ENCODE measurements at regions not wholly inside any gene's neighbourhood (a gene's known extent, or its start where the extent isn't known, plus 50 kb on each side); places are given as distances from the start of the nearest gene placed in this dataset.

- DNase-seq (ENCODE audit: low spot score), result no peak
- no peak for ATAC-seq
Measured at GRCh38 chr5:124156415-124156996, 589.9 kb downstream of the ZNF608 start.

GRCh38 chr5:124154714-124155113, 591.7 kb downstream of the ZNF608 start:
- no peak for ATAC-seq
- DNase-seq (ENCODE audit: low spot score), result no peak

- ATAC-seq (no peak), DNase-seq (ENCODE audit: low spot score) (no peak)
Measured at GRCh38 chr5:124153588-124153987, 592.9 kb downstream of the ZNF608 start.

GRCh38 chr5:124148574-124148973, 597.9 kb downstream of the ZNF608 start:
- no peak for DNase-seq (ENCODE audit: low spot score)
- ATAC-seq, result no peak

GRCh38 chr5:124140060-124140459, 606.4 kb downstream of the ZNF608 start:
- ATAC-seq, result no peak
- no peak for DNase-seq (ENCODE audit: low spot score)

- no peak for DNase-seq (ENCODE audit: low spot score)
- no peak for ATAC-seq
Measured at GRCh38 chr5:124139477-124139876, 607.0 kb downstream of the ZNF608 start.

GRCh38 chr5:124136609-124137008, 609.8 kb downstream of the ZNF608 start:
- no peak for ATAC-seq
- DNase-seq (ENCODE audit: low spot score), result no peak

- DNase-seq (ENCODE audit: low spot score), result no peak
- ATAC-seq, result no peak
Measured at GRCh38 chr5:124134941-124135340, 611.5 kb downstream of the ZNF608 start.

GRCh38 chr5:124133406-124133805, 613.0 kb downstream of the ZNF608 start:
- DNase-seq (ENCODE audit: low spot score), result no peak
- ATAC-seq, result no peak

- no peak for ATAC-seq
- DNase-seq (ENCODE audit: low spot score), result no peak
Measured at GRCh38 chr5:124132843-124133242, 613.6 kb downstream of the ZNF608 start.

- DNase-seq (ENCODE audit: low spot score), result no peak
- no peak for ATAC-seq
Measured at GRCh38 chr5:124131466-124131865, 615.0 kb downstream of the ZNF608 start.

GRCh38 chr5:124130816-124131215, 615.6 kb downstream of the ZNF608 start:
- no peak for ATAC-seq
- no peak for DNase-seq (ENCODE audit: low spot score)

- ATAC-seq, result no peak
- DNase-seq (ENCODE audit: low spot score), result no peak
Measured at GRCh38 chr5:124128867-124129266, 616.9 kb downstream of the CSNK1G3 start.

GRCh38 chr5:124126504-124127217, 614.7 kb downstream of the CSNK1G3 start:
- DNase-seq (ENCODE audit: low spot score) (no peak), ATAC-seq (no peak)

GRCh38 chr5:124124711-124125229, 612.8 kb downstream of the CSNK1G3 start:
- ATAC-seq, result no peak
- DNase-seq (ENCODE audit: low spot score), result no peak

GRCh38 chr5:124121198-124121597, 609.2 kb downstream of the CSNK1G3 start:
- DNase-seq (ENCODE audit: low spot score) (no peak), ATAC-seq (no peak)

GRCh38 chr5:124114911-124115310, 602.9 kb downstream of the CSNK1G3 start:
- DNase-seq (ENCODE audit: low spot score) (no peak), ATAC-seq (no peak)

GRCh38 chr5:124111886-124112285, 599.9 kb downstream of the CSNK1G3 start:
- no peak for DNase-seq (ENCODE audit: low spot score)
- ATAC-seq, result no peak

- ATAC-seq, result no peak
- no peak for DNase-seq (ENCODE audit: low spot score)
Measured at GRCh38 chr5:124110942-124111341, 599.0 kb downstream of the CSNK1G3 start.

- DNase-seq (ENCODE audit: low spot score), result no peak
- no peak for ATAC-seq
Measured at GRCh38 chr5:124105326-124105725, 593.3 kb downstream of the CSNK1G3 start.

GRCh38 chr5:124104821-124105220, 592.8 kb downstream of the CSNK1G3 start:
- DNase-seq (ENCODE audit: low spot score) (no peak), ATAC-seq (no peak)

GRCh38 chr5:124104344-124104743, 592.4 kb downstream of the CSNK1G3 start:
- DNase-seq (ENCODE audit: low spot score), result no peak
- no peak for ATAC-seq

- no peak for DNase-seq (ENCODE audit: low spot score)
- no peak for ATAC-seq
Measured at GRCh38 chr5:124103671-124104070, 591.7 kb downstream of the CSNK1G3 start.
